HK-2 (cell line): ENCODE measurements at regions not wholly inside any gene's neighbourhood (a gene's known extent, or its start where the extent isn't known, plus 50 kb on each side); places are given as distances from the start of the nearest gene placed in this dataset.
"Not testable (repeated sequence)": the region's sequence is repeated elsewhere in the genome, so short reads cannot be mapped to it uniquely, and the experiment has no call there.

ENCODE experiments used
- DNase-seq: peaks from one replicate; pipeline ENCODE4 v3.0.0-alpha.2; 2018; ENCODE audit not compliant: unreplicated experiment

DNA sequence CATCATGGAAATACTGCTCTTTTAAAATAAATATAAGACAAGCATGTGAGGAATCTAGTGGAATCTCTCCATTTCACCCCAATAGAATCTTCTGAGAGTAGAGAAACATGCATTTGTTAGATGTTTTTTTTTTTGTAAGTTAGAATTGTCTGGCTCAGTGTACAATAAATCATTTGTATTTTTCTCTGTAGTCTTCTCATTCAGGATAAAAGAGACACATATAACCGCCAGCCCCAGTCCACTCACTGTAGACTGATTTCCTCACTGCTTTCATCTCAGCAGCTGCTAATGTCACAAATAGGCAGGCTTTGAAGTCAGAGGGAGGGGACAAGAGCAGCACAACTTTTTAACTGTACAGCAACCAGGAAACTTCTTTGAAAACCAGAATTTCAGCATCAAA, 140.2 kb upstream of the RBMS3 start:
- DNase-seq = no peak

DNA sequence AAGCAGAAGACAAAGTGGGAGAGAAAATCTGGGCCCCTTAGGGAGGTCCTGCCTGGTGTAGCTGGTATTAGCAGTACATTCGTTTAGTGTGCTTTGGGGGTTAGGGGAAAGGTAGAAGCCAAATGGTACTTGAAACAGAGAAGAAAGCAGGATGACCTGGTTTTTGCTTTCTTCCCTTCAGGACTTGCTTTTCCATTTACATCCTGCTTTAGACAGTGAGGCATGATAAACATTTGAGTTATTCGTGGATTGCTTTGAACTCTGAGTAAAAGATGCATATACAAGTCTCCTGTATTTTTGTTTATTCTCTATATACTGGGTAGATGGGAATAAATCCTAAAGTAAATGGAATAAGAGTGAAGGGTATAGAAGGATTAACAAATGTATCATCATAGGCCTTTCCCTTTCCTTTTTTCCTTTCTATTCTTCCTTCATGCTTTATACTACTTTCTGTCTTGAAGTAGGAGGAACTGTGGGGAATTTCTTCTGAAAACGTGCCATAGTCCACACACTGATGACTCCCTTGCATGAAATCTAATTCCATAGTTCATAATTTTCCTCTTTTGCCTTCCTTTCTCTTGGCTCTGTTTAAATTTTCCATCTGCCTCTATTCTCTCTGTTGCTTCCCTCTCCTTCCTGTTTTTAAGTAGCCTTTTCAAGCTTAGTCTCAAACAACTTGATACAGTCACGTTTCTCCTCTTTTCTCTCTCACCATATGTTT, 139.5 kb upstream of the RBMS3 start:
- DNase-seq = no peak

DNA sequence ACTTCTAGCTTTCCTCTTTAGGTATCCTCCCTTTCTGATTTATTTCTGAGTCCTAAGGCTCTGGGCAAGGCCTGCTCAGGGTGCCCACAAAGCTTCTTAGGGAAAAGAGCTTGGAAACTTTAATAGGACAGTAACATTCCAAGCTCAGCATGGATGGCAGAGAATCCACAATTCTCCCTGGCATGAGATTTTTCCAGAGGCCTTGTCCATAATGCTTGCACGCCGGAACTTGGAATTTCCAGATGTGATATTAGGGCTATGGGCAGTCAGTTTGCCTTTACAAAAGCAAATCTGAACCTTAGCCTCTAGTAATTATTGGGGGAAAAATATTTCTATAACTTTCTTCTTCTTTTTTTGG, 139.0 kb upstream of the RBMS3 start:
- DNase-seq = no peak

DNA sequence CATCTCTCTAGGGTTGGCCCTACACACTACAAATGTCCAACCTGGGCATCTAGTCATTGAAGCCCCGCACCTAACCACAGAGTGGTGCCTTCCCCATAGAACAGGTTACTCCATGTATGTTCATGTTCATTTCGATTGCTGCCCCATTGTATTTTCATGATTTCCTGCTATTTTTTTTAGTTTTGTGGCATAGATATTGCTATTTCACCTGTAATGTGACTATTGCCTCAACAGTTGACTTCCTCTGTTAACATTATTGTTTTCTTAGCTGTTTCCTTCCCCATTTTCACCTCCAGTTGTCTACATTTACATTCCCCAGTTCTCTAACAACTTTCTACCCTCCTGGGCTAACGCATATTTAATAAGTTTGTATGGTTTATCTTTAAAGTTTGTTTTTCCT, 137.7 kb upstream of the RBMS3 start:
- DNase-seq = no peak

DNA sequence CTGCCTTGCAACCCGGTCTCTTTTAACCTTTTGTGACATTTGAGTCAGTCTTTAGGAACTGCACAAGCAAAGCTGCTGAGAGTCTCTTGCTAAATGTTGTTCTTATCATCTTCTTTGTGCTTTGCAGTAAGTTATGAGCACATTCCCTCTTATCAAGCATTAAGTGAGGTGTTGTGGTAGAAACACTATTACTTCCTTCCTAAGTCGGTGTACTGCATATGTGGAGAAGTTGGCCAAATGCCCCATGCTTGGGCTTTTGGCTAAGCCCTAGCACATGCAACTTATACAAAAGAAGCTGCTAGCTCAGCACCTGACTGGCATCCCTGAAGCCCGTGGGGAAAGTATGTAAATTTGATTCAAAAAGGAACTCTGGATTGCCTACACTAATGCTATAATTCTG, 136.5 kb upstream of the RBMS3 start:
- no peak for DNase-seq

DNA sequence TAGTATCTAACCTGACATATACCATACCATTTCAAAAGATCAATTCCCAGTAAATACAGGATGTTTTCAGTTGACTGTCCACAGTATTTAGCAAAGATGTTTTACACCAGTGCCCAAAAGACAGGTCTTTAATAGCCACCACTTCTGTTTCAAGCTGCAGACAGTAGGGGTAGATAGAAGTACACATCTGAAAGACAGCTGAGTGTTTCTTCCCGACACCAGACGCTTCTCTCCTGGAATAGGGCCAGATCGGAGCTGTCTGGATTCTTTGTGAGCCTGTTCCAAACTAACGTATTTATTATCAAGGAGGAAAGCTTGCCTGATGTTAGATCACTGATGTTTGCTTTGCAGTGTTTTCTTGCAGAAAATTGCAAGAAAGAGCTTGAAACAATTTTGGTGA, 136.1 kb upstream of the RBMS3 start:
- no peak for DNase-seq

DNA sequence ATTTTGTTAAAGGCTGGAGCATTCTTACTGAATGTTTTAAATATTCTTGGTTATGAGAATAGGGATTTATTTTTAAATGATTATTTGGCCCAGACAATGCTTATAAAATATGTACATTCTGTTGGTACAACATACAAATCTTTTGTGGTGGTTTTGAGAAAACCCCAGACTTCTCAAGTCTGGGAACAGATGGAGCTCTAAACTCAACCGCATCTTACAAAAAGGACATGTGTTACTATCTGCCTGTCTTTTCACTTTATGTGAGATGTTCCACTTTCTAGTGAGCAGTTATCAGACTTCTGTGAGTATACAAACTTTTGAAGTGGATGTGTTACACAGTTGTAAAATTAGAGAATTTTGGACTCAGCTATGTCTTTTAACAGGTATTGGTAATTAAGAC, 135.5 kb upstream of the RBMS3 start:
- no peak for DNase-seq

DNA sequence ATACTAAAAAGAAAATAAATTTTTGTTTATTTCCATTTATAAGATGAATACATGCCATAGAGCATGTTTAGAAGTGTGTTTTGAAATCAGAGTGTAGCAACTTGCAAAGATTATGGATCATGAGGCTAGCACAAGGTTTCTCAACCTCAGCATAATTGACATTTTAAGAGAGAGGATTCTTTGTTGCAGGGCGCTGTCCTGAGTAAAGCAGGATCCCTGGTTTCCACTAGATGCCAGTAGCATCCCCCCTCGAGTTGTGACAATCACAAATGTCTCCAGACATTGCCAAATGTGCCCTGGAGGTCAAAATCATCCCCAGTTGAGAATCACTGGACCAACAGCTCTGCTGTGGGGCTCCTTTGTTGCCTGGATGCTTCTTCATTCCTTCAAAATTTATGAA, 128.5 kb upstream of the RBMS3 start:
- DNase-seq = no peak

DNA sequence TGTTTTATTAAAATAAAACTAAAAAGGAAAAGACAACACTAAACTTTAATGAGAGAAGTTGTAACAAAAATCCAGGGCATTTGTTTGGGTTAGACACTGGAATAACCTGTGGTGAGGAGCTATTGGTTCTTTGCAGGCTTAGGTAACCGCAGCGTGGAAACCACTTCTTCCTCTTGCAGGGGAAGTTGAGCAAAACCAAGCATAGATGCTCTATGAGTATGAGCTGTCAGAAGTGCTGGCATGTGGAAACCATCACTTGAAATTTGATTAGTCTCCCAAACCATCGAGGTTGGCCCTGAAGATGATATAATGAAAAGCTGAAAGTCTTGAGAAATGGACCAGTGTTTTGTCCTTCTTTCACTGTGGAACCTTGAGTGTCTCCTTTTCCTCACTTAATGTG, 127.1 kb upstream of the RBMS3 start:
- peak; percentile 8 for DNase-seq

DNA sequence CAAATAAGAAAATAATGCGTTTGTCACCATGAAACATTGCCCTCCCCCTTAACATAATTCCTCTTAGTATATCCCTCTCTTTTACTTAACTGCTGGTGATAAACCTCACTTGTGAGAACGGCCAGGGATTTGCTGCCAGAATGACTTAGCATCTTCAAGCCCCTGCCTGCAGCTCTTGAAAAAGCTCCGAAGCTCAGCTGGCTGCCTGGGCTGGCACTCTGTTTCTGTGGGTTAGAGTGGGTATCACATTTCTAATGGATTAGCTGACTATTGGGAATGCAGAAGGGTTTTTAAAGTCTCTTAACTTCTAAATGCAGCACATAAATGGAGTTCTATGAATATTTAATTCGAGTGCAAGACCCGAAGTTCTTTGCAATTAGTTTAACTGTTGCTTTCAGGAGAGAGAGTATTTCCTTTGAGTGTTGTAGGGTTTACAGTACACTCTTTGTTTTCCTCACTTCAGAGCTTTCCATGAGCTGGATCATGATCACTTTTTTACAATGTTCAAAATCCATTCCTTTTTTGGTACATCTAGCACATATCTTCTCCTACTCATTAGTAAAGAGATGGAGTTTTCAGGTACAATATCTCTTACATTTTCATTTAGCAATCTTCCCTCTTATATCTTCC, 124.7 kb upstream of the RBMS3 start:
- no peak for DNase-seq

DNA sequence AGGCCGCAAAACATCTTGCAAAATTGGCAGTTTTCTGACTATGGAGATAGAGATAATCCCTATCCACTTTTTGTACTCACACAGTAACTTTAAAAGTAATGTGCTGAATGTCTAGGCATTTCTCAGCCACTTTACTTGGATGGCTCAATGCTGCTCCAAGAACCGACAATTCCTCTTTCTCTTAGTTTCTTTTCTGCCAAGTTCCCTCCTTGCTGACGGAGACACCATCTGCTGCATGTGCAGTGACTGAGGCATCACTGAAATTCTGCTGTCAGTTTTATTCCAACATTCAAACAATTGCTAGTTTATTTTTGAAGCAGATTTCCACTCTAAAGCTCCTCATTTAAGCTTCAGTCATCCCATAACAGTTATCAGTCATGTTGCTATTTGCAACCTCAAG, 116.0 kb upstream of the RBMS3 start:
- no peak for DNase-seq

DNA sequence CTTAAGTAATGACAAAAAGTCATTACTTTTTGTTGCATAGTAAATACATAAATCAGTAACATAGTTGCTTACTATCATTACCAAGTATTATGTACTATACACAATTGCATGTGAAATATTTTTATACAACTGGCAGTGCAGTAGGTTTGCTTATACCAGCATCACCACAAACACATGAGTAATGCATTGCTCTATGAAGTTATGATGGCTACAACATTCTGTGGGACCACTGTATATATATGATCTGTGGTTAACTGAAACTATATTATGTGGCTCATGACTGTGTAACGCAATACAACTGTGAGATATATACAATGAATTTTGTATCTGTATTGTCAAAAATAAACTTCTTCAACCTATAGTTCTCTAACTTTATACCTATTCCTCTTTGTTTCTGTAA, 113.7 kb upstream of the RBMS3 start:
- no peak for DNase-seq

DNA sequence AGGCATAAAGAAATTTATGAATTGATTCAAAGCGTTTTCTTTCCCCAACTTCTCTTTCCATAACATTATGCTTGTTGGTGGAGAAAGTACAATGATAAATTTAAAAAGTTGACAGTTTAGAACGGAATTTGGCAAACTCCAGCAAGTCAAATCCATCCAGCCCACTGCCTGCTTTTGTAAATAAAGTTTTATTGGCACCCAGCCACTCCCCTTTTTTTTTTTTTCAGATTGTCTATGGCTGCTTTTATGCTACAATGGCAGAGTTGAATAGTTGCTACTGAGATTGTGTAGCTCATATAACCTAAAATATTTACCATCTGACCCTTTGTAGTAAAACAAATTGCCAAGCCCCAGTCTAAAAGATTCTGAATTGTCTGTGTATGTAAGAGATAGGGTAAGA, 112.8 kb upstream of the RBMS3 start:
- no peak for DNase-seq

DNA sequence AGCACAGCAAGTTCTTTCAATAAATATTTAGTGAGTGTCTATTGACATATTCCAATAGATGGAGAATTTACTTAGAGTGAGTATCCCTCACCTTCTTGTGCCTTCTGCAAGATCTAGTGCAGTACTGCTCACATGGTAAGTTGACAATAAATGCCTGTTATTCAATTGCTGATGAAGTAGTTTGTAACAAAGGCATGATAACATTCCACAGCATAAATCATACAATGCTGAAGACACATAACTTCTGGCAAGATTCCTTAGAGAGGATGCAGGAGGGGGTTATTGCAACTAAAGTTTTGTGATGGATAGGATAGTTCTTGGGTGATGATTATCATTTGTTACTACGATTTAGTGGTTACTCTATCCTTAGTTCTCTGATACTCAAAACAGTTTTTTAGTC, 112.2 kb upstream of the RBMS3 start:
- DNase-seq = no peak

DNA sequence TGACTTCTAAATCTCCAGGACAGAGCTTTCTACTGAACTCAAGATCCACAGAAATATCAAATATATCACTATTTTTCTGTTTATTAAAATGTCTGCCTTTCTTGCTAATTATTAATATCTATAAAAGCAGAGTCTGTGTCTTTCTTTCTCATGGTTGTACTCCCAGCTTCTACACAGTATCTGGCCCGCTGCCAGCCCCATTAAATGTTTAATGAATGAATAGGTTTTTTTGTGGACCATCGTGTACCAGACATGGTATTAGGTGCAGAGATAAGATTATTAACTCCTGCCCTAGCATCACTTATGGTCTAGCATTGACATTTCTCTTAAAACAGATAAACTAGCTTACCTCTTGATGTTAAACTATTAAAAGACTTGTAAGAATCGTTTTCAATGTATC, 111.4 kb upstream of the RBMS3 start:
- no peak for DNase-seq

DNA sequence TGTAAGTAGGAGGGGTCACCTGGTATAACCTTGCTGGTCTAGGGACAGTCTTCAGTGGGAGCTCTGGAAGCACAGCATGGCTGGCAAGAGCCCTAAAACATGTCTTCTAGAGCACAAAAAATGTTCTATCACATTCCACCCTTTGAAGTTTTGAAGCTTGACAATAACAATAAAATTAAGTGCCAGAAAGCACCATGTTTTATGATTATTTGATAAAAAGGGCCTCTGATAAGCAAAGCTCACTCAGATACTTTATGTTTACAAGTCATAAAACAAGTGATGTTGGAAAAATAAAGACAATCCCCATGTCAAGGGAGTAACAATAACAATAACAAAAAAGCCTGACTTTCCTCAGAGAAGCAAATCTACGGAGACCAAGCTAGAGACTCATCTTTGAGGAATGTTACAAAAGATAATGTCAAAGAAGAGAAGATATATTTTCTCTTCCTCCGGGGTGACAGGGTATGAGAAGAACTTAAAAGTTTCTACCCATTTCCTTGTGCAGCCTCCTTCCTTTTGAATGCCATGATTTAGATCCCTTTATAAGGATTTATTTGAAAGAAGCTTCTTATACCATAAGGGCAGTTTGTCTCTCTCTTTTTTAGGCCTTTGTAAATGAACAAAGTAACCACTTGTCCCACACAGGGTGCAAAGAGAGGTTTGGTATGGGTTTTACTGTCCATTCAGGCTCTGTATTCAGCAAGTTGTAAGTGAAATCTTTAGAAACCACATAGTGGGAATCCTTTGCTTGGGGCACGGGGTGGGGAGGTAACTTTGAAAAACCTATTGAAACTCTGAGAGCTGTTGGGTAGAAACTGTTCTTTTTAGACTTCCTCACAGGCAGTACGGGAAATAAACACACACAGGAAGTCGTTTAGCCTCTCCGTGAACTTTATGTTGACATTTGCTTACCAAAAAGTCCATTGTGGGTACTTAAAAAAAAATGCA, 109.6 kb upstream of the RBMS3 start:
- no peak for DNase-seq

DNA sequence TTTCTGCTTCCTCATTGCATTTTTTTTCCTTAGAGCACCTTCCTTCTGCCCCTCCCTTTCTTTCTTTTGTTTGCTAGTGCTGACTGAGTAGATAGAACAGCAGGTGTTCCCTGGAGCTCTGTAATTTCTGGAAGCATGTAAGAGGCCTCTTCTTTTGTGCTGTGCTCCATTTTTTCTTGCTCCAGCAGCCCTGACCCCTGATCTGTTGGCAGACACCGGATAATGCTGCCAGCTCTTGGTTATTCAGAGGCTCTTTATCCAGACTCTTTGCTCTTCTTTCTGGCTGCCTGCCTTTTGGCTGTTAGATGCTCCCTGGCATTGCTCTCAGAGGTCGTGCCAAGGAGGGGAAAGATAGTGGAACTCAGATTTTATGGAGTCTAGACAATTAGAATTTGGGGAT, 104.4 kb upstream of the RBMS3 start:
- DNase-seq = no peak

DNA sequence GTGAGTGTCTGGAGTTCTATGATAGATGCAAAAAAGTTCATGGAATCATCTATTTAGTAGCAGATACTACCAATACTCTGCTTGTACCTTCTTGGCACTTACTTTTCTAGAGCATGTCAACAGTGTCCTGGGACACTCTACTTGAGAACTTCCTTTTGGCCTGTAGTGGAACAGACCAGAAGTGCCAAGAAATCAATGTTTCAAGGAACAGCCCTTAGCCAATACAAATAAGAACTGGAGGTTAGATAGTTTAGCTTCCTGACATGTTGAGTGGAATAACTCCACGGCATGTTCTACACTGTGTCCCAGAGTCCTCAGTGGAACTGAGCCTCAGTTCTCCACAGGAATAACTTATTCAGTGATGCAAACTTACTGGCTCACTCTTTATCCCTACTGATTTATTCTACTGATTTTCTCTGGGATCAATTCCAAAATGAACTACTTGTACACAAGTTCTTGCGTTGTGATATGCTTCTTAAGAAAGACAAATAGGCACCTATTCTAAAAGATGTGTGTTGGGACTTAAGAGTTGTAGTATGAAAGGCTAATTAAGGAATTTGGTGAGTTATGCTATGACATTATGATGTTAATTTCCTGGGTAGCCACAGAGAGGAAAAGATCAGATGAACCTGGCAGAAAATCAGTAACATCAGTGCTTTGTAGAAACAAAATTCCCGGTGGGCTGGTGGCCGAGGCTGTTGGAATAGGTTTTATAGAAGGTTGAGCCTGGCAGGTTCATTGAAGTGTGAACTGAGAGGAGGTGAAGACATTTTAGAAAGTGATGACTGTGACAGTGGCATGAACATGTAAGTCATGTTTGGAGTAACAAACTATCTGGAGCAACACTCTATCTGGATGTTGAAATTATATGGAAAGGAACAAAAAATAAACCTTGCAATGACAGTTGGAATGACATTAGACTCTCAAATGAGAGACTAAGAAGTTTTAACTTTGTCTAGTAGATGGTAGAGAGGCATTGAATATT, 101.8 kb upstream of the RBMS3 start:
- DNase-seq = no peak

DNA sequence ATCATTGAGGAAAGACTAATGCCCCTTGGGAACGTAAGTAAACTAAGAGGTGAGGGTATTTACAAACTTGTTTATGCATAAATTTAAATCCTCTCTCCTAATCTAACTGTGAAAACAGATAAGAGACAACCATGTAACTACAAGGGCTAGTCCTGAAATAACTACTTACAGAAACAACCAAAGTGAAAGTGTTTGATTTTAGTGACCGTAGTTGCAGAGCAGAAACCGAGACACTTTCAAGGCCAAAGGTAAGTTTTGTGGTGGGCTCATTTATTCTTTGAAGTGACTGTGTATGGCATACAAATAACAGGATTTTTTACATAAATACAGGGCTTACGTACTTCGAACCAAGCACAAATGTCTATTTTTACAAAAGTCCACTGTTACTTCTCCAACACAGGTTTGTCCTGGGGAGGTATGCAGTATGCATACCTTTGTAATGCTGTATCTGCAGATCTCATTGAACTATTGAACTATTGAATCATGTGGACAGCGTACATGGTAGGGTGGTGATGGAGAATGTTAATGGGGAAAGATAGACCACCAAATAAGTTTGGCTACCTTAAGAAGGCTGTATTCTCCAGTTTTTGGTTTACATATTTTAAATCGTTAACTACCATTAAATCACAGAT, 99.6 kb upstream of the RBMS3 start:
- DNase-seq = no peak

DNA sequence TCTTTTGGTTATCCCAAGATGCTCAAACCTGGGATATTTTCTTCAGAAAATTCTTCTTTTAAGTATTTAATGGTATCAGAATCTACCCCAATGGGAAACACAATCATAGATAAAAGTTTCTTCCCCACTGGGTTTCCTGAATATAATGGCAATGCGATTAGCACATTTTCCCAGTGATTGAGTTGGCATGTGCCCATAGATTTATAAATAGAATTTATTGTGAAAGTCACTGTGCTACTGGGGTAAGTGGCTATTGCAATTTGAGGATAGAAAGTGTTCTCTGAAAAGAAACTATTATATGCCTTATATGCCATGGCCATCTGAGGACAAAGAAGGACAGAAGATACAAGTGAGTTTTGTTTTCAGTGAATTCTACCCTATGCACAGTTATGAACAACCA, 99.0 kb upstream of the RBMS3 start:
- no peak for DNase-seq

DNA sequence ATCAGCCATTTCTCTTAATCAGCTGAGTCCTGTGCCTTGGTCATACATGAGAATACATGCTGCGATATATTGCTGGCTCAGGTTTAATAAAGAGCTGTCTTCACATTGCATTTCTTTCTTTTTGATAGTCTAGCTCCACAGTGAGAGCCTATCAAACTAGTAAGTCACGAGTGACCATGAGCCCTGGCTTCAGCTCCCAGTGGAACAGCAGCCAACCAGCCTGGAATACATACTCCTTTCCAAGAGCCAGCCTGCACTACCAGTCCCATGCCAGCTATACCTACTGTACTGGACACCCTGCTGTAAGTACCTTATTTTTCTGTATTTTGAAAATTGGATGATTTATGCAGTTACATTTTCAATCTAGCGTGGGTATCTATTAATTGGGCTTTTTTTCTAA, 98.0 kb upstream of the RBMS3 start:
- not testable (repeated sequence) for DNase-seq
